ENCODE measurements at regions not wholly inside any gene's neighbourhood (a gene's known extent, or its start where the extent isn't known, plus 50 kb on each side); places are given as distances from the start of the nearest gene placed in this dataset.

DNA sequence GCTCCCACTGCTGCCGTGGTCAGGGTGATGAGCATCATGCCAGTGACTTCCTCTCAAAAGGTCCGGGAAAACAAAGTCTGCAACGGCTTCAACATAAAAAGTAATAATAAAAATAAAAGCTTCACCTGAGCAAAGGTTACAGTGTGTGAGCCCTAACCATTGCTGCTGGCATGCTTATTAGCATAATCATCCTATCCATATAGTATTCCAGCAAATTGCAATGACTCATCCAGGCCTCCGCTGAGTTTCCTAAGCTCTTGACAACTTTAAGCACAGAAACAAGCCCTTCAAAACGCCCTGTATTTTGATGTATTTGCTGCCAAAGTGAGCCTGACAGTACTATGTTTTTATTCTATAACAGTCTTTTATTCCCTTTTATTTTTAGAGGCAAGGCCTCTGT is 100.5 kb downstream of the AASDH start:
- Histone ChIP-seq H3K9ac (no peak overlapping the region), H3K36me3 (ENCODE audit: insufficient read depth) (no peaks in the 10 kb centered on the region), H3K27me3 (ENCODE audit: insufficient read depth, low read depth) (no peaks in the 10 kb centered on the region), H2AFZ (ENCODE audit: low read depth) (no peak overlapping the region), H3K27ac (no peak overlapping the region), H3K4me1 (ENCODE audit: low read depth, poor library complexity, severe bottlenecking) (no peaks in the 10 kb centered on the region), H3K4me2 (no peak overlapping the region), H3K79me2 (ENCODE audit: insufficient read depth, low read depth) (no peaks in the 10 kb centered on the region), H4K20me1 (ENCODE audit: insufficient read depth) (no peaks in the 10 kb centered on the region), H3K4me3 (IDR thresholded peaks at IDR 0.05; ENCODE audit: insufficient read depth, low read depth, low read length) (no peak overlapping the region)
- TF ChIP-seq CTCF (conservative IDR thresholded peaks at IDR 0.05; ENCODE audit: low read depth, low read length): no peak

DNA sequence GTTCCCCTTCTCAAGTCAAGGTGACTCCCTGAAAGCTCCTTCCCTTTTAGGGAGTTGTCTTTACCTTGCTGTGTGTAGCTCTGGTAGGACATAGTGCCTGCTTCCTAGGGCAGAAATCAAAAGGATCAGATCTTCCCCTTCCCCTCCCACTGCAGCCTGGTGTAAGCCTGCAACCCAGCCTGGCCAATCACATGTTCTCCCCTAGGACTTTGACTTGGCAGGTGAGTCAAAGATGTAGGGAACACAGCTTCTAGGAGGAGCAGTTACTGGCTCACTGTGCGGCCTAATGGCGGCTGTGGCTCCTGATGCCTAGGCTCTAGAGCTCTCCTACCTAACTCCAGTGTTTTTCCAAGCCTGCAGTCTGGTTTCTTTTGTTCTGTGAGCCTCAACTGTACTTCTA is 103.9 kb downstream of the AASDH start:
- no peak overlapping the region for H2AFZ ChIP-seq (ENCODE audit: low read depth)

DNA sequence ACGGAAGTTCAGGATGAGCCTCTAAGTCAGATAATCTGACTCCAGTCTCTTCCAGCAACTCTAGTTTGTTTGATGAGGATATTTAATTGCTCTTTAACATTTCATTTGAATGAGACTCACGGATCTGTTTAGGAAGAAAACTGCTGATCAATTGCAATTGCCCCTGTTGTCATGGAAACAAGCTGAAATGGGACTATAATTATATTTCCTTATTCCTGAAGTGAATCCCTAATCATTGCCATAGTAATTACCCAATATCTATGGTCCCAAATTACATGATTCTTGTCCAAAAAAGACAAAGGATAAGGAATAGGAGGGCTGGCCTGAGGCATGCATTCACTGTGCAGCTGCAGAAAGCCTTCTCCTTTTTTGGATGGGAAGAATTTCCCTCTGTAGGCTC is 105.3 kb downstream of the AASDH start:
- no peaks in the 10 kb centered on the region for H3K36me3 ChIP-seq (ENCODE audit: insufficient read depth)
- H3K9ac ChIP-seq: no peak overlapping the region
- H3K79me2 ChIP-seq (ENCODE audit: insufficient read depth, low read depth): no peaks in the 10 kb centered on the region

More for the DNA sequence above, 103.9 kb downstream of the AASDH start:
- Histone ChIP-seq H3K4me3 (IDR thresholded peaks at IDR 0.05; ENCODE audit: insufficient read depth, low read depth, low read length) (no peak overlapping the region), H3K36me3 (ENCODE audit: insufficient read depth) (no peaks in the 10 kb centered on the region), H3K27me3 (ENCODE audit: insufficient read depth, low read depth) (no peaks in the 10 kb centered on the region), H3K79me2 (ENCODE audit: insufficient read depth, low read depth) (no peaks in the 10 kb centered on the region), H4K20me1 (ENCODE audit: insufficient read depth) (no peaks in the 10 kb centered on the region), H3K27ac (no peak overlapping the region), H3K4me1 (ENCODE audit: low read depth, poor library complexity, severe bottlenecking) (no peaks in the 10 kb centered on the region), H3K4me2 (no peak overlapping the region), H3K9ac (no peak overlapping the region)
- TF ChIP-seq CTCF (conservative IDR thresholded peaks at IDR 0.05; ENCODE audit: low read depth, low read length): no peak

GRCh38 chr4:56276547-56276946 is 110.7 kb downstream of the AASDH start:
- H4K20me1 ChIP-seq (ENCODE audit: insufficient read depth): no peaks in the 10 kb centered on the region
- TF ChIP-seq CTCF (conservative IDR thresholded peaks at IDR 0.05; ENCODE audit: low read depth, low read length): no peak
- H3K4me1 ChIP-seq (ENCODE audit: low read depth, poor library complexity, severe bottlenecking): no peaks in the 10 kb centered on the region

More for the DNA sequence above, 105.3 kb downstream of the AASDH start:
- Histone ChIP-seq H4K20me1 (ENCODE audit: insufficient read depth) (no peaks in the 10 kb centered on the region), H3K4me2 (no peak overlapping the region), H3K4me3 (IDR thresholded peaks at IDR 0.05; ENCODE audit: insufficient read depth, low read depth, low read length) (no peak overlapping the region), H3K4me1 (ENCODE audit: low read depth, poor library complexity, severe bottlenecking) (no peaks in the 10 kb centered on the region), H3K27ac (no peak overlapping the region), H3K27me3 (ENCODE audit: insufficient read depth, low read depth) (no peaks in the 10 kb centered on the region), H2AFZ (ENCODE audit: low read depth) (no peak overlapping the region)
- no peak for TF ChIP-seq CTCF (conservative IDR thresholded peaks at IDR 0.05; ENCODE audit: low read depth, low read length)

More at GRCh38 chr4:56276547-56276946, 110.7 kb downstream of the AASDH start:
- Histone ChIP-seq H3K9ac (no peak overlapping the region), H3K79me2 (ENCODE audit: insufficient read depth, low read depth) (no peaks in the 10 kb centered on the region), H3K36me3 (ENCODE audit: insufficient read depth) (no peaks in the 10 kb centered on the region), H3K27ac (no peak overlapping the region), H3K27me3 (ENCODE audit: insufficient read depth, low read depth) (no peaks in the 10 kb centered on the region), H2AFZ (ENCODE audit: low read depth) (no peak overlapping the region), H3K4me3 (IDR thresholded peaks at IDR 0.05; ENCODE audit: insufficient read depth, low read depth, low read length) (no peak overlapping the region), H3K4me2 (no peak overlapping the region)

All from KMS-11 (cell line).